ENCODE measurements at regions not wholly inside any gene's neighbourhood (a gene's known extent, or its start where the extent isn't known, plus 50 kb on each side); places are given as distances from the start of the nearest gene placed in this dataset.

GRCh38 chr9:90022474-90022873 lies 417.7 kb downstream of the GADD45G start:
- H3K4me1 ChIP-seq (ENCODE audit: control insufficient read depth, insufficient read depth, low read length), result peaks cover 3% of the 10 kb centered on the region
- no peak for DNase-seq (ENCODE audit: low read depth in 4 of 6, low spot score in 6 of 6)
- 100% methylated on average over 3 of the region's 3 CpGs for WGBS (ENCODE audit: insufficient coverage)
- H3K27ac ChIP-seq (ENCODE audit: low read depth, low read length), result no peak overlapping the region
- no peaks in the 10 kb centered on the region for H3K9me3 ChIP-seq (ENCODE audit: control insufficient read depth, insufficient read depth, low read length)
- no peak overlapping the region for H3K4me3 ChIP-seq (ENCODE audit: low read depth, low read length)
- no peaks in the 10 kb centered on the region for H3K36me3 ChIP-seq (ENCODE audit: control insufficient read depth, insufficient read depth, low read length)
- H3K27me3 ChIP-seq (ENCODE audit: control insufficient read depth, insufficient read depth, low read length), result no peaks in the 10 kb centered on the region

DNA sequence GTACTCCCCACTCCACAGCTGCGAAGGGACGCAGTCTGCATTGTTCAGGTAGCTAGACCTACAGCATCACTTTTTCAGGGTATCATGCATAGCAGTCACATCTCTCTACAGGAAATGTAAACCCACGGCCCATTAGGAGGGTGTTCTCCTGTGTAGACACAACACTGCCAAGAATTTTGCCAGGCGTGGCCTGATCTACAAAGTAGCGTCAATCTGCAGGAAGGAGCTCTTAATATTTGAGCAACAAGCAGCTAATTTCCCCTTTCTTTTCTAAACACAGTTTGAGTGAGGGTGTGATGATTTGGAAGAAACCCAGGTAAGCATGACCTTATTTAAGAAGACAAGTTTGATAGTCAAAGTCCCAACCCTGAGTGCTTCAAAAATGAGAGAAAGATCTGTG lies 419.0 kb downstream of the GADD45G start:
- H3K9me3 ChIP-seq (ENCODE audit: control insufficient read depth, insufficient read depth, low read length), result no peaks in the 10 kb centered on the region
- no peaks in the 10 kb centered on the region for H3K27me3 ChIP-seq (ENCODE audit: control insufficient read depth, insufficient read depth, low read length)
- peaks cover 3% of the 10 kb centered on the region for H3K4me1 ChIP-seq (ENCODE audit: control insufficient read depth, insufficient read depth, low read length)
- H3K27ac ChIP-seq (ENCODE audit: low read depth, low read length), result no peak overlapping the region
- no peak overlapping the region for H3K4me3 ChIP-seq (ENCODE audit: low read depth, low read length)
- no peaks in the 10 kb centered on the region for H3K36me3 ChIP-seq (ENCODE audit: control insufficient read depth, insufficient read depth, low read length)
- no peak for DNase-seq (ENCODE audit: low read depth in 4 of 6, low spot score in 6 of 6)
- 100% methylated on average over 2 of the region's 5 CpGs for WGBS (ENCODE audit: insufficient coverage)

DNA sequence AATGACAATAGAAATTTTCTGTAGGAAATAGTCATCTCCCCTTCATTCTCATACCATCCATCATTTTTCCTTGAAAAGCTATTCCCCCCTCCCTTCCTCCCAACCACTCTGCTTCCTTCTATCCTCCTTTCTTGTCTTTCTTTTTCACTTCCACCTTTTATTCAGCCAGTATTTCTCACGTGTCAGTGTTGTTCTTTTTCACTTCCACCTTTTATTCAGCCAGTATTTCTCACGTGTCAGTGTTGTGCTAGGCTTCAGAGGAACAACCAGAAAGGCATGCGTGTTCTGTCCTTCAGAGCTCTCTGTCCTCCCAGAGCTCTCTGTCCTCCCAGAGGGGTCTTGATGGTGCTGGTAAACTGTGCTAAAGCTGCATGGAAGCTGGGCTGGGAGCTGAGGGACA lies 419.6 kb downstream of the GADD45G start:
- H3K27me3 ChIP-seq (ENCODE audit: control insufficient read depth, insufficient read depth, low read length), result no peaks in the 10 kb centered on the region
- H3K36me3 ChIP-seq (ENCODE audit: control insufficient read depth, insufficient read depth, low read length), result no peaks in the 10 kb centered on the region
- H3K4me1 ChIP-seq (ENCODE audit: control insufficient read depth, insufficient read depth, low read length), result peaks cover 3% of the 10 kb centered on the region
- no peak overlapping the region for H3K27ac ChIP-seq (ENCODE audit: low read depth, low read length)
- WGBS (ENCODE audit: insufficient coverage), result 75% methylated on average over 3 of the region's 3 CpGs
- H3K4me3 ChIP-seq (ENCODE audit: low read depth, low read length), result no peak overlapping the region
- DNase-seq (ENCODE audit: low read depth in 4 of 6, low spot score in 6 of 6), result no peak
- H3K9me3 ChIP-seq (ENCODE audit: control insufficient read depth, insufficient read depth, low read length), result no peaks in the 10 kb centered on the region

- Histone ChIP-seq H3K4me3 (ENCODE audit: low read depth, low read length) (no peak overlapping the region), H3K36me3 (ENCODE audit: control insufficient read depth, insufficient read depth, low read length) (no peaks in the 10 kb centered on the region), H3K27me3 (ENCODE audit: control insufficient read depth, insufficient read depth, low read length) (no peaks in the 10 kb centered on the region), H3K27ac (ENCODE audit: low read depth, low read length) (no peak overlapping the region), H3K9me3 (ENCODE audit: control insufficient read depth, insufficient read depth, low read length) (no peaks in the 10 kb centered on the region), H3K4me1 (ENCODE audit: control insufficient read depth, insufficient read depth, low read length) (peaks cover 3% of the 10 kb centered on the region)
- WGBS (ENCODE audit: insufficient coverage), result 93% methylated on average over 9 of the region's 9 CpGs
- DNase-seq (ENCODE audit: low read depth in 4 of 6, low spot score in 6 of 6), result no peak
These were observed 420.0 kb downstream of the GADD45G start for GRCh38 chr9:90024823-90025222.

DNA sequence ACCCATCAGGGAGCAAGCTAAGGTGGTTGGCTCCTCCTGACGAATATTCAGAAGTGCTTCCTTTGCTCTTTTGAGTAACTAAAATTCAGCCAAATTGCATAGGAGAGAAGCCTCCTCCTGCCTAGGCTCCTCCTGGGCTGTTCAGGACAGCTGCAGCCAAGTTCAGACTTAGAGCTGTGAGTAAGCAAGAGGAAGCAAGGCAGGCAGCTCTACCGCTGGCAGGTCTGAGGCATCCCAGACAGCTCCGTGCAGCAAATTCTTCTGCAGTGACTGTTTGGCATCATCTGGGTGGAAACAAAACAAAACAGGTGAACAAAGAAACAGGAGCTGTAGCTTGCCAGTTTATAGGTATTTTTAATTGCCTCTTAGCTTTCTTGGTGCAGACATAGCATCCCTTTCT lies 421.0 kb downstream of the GADD45G start:
- no peak for DNase-seq (ENCODE audit: low read depth in 4 of 6, low spot score in 6 of 6)
- WGBS (ENCODE audit: insufficient coverage), result 79% methylated on average over 3 of the region's 3 CpGs

DNA sequence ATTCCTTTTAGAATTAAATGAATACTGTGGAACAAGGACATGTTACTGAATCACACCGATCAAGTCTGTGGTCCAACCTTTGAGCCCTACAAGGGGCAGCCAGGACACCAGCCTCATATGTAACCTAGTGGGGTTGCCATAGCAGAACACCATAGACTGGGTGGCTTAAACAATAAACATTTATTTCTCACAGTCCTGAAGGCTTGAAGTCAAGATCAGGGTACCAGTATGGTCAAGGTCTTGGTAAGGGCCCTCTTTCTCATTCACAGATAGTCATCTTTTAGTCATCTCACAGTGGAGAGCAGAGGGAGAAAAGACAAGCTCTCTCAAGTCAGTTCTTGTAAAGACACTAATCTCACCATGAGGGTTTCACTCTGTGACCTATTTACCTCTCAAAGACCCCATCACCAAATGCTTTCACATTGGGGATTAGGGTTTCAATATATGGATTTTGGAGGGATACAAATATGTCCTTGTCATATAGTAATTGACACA lies 422.5 kb downstream of the GADD45G start:
- no peak for DNase-seq (ENCODE audit: low read depth in 4 of 6, low spot score in 6 of 6)
- WGBS (ENCODE audit: insufficient coverage), result 92% methylated on average over 1 of the region's 1 CpG
- no peaks in the 10 kb centered on the region for H3K27me3 ChIP-seq (ENCODE audit: control insufficient read depth, insufficient read depth, low read length)
- no peak overlapping the region for H3K27ac ChIP-seq (ENCODE audit: low read depth, low read length)
- no peaks in the 10 kb centered on the region for H3K9me3 ChIP-seq (ENCODE audit: control insufficient read depth, insufficient read depth, low read length)
- H3K4me3 ChIP-seq (ENCODE audit: low read depth, low read length), result no peak overlapping the region
- H3K4me1 ChIP-seq (ENCODE audit: control insufficient read depth, insufficient read depth, low read length), result peaks cover 3% of the 10 kb centered on the region
- H3K36me3 ChIP-seq (ENCODE audit: control insufficient read depth, insufficient read depth, low read length), result no peaks in the 10 kb centered on the region

More for the DNA sequence above, 421.0 kb downstream of the GADD45G start:
- H3K27ac ChIP-seq (ENCODE audit: low read depth, low read length), result no peak overlapping the region
- H3K36me3 ChIP-seq (ENCODE audit: control insufficient read depth, insufficient read depth, low read length), result no peaks in the 10 kb centered on the region
- H3K4me1 ChIP-seq (ENCODE audit: control insufficient read depth, insufficient read depth, low read length), result peaks cover 3% of the 10 kb centered on the region
- H3K9me3 ChIP-seq (ENCODE audit: control insufficient read depth, insufficient read depth, low read length), result no peaks in the 10 kb centered on the region
- no peaks in the 10 kb centered on the region for H3K27me3 ChIP-seq (ENCODE audit: control insufficient read depth, insufficient read depth, low read length)
- no peak overlapping the region for H3K4me3 ChIP-seq (ENCODE audit: low read depth, low read length)

DNA sequence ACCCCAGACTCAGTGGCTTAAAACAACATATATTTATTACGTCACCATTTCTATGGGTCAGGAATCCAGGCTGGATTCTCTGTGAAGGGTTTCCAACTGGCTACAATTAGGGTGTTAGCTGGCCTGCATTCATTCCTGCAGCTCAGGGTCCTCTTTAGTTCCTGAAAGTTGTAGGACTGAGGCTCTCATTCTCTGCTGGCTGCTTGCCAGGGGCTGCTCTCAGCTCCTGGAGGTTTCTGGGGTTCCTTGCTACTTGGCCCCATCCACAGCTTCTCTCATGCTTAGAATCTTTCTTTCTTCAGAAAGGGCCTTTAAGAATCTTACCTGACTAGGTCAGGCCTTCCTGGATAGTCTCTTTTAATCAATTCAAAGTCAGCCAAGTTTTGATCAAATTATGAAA lies 424.6 kb downstream of the GADD45G start:
- no peak for DNase-seq (ENCODE audit: low read depth in 4 of 6, low spot score in 6 of 6)
- no peak overlapping the region for H3K27ac ChIP-seq (ENCODE audit: low read depth, low read length)
- H3K27me3 ChIP-seq (ENCODE audit: control insufficient read depth, insufficient read depth, low read length), result no peaks in the 10 kb centered on the region
- no peaks in the 10 kb centered on the region for H3K9me3 ChIP-seq (ENCODE audit: control insufficient read depth, insufficient read depth, low read length)
- no peak overlapping the region for H3K4me3 ChIP-seq (ENCODE audit: low read depth, low read length)
- WGBS (ENCODE audit: insufficient coverage), result no CpG with 5 or more reads among the region's 1 CpG
- H3K36me3 ChIP-seq (ENCODE audit: control insufficient read depth, insufficient read depth, low read length), result no peaks in the 10 kb centered on the region
- peaks cover 3% of the 10 kb centered on the region for H3K4me1 ChIP-seq (ENCODE audit: control insufficient read depth, insufficient read depth, low read length)

GRCh38 chr9:90029996-90030395 lies 425.2 kb downstream of the GADD45G start:
- Histone ChIP-seq H3K27me3 (ENCODE audit: control insufficient read depth, insufficient read depth, low read length) (no peaks in the 10 kb centered on the region), H3K4me1 (ENCODE audit: control insufficient read depth, insufficient read depth, low read length) (no peaks in the 10 kb centered on the region), H3K36me3 (ENCODE audit: control insufficient read depth, insufficient read depth, low read length) (no peaks in the 10 kb centered on the region), H3K4me3 (ENCODE audit: low read depth, low read length) (no peak overlapping the region), H3K27ac (ENCODE audit: low read depth, low read length) (no peak overlapping the region), H3K9me3 (ENCODE audit: control insufficient read depth, insufficient read depth, low read length) (no peaks in the 10 kb centered on the region)
- DNase-seq (ENCODE audit: low read depth in 4 of 6, low spot score in 6 of 6), result no peak
- WGBS (ENCODE audit: insufficient coverage), result 98% methylated on average over 4 of the region's 5 CpGs

GRCh38 chr9:90032296-90033027 lies 427.6 kb downstream of the GADD45G start:
- Histone ChIP-seq H3K9me3 (ENCODE audit: control insufficient read depth, insufficient read depth, low read length) (no peaks in the 10 kb centered on the region), H3K4me3 (ENCODE audit: low read depth, low read length) (no peak overlapping the region), H3K27ac (ENCODE audit: low read depth, low read length) (no peak overlapping the region), H3K27me3 (ENCODE audit: control insufficient read depth, insufficient read depth, low read length) (no peaks in the 10 kb centered on the region), H3K36me3 (ENCODE audit: control insufficient read depth, insufficient read depth, low read length) (no peaks in the 10 kb centered on the region), H3K4me1 (ENCODE audit: control insufficient read depth, insufficient read depth, low read length) (peaks cover 6% of the 10 kb centered on the region)
- WGBS (ENCODE audit: insufficient coverage), result 67% methylated on average over 3 of the region's 9 CpGs
- peak in 1 of 6 donors; percentile 26 for DNase-seq (ENCODE audit: low read depth in 4 of 6, low spot score in 6 of 6)

DNA sequence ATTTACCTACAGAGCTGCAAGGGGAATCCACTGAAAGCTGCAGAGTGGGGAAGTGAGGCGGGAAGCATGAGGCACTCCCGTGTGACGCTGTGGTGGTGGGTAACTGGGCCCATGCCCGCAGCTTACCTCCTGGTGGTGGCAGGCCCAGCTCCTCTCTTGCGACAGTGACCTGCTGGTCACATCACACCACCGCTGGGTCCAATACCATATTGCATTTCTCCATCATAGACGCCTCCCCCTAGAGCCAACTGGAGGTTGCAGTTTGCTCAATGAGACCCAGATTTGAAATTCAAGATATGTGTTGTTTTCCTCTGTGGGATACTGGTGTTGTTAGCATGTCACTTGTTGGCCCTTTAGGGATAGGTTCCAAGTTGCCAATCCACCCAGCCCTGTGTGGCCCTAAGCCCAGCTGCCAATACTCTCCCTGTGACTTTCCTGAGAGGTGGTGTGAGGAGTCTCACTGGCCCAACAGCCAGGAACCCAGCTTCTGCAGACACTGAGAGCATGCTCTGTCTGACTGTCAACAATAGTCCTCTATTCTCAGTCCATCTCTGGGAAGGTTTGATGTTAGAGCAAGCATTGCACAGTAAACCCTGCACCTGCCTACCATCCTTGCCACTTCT lies 428.3 kb downstream of the GADD45G start:
- no peaks in the 10 kb centered on the region for H3K27me3 ChIP-seq (ENCODE audit: control insufficient read depth, insufficient read depth, low read length)
- no peaks in the 10 kb centered on the region for H3K36me3 ChIP-seq (ENCODE audit: control insufficient read depth, insufficient read depth, low read length)
- no peaks in the 10 kb centered on the region for H3K9me3 ChIP-seq (ENCODE audit: control insufficient read depth, insufficient read depth, low read length)
- H3K27ac ChIP-seq (ENCODE audit: low read depth, low read length), result no peak overlapping the region
- 97% methylated on average over 5 of the region's 7 CpGs for WGBS (ENCODE audit: insufficient coverage)
- H3K4me3 ChIP-seq (ENCODE audit: low read depth, low read length), result no peak overlapping the region
- DNase-seq (ENCODE audit: low read depth in 4 of 6, low spot score in 6 of 6), result no peak
- H3K4me1 ChIP-seq (ENCODE audit: control insufficient read depth, insufficient read depth, low read length), result peaks cover 6% of the 10 kb centered on the region
